SK-N-MC (cell line): ENCODE measurements at regions not wholly inside any gene's neighbourhood (a gene's known extent, or its start where the extent isn't known, plus 50 kb on each side); places are given as distances from the start of the nearest gene placed in this dataset.

Experiments
- EZH2 ChIP-seq: fragments of 200-600 bp; sonication (generic); IDR thresholded peaks from one replicate; pipeline ENCODE4 v1.6.1; 2017; ENCODE audit warnings: antibody characterized with exemption
- FOXP2 ChIP-seq: optimal IDR thresholded peaks from 2 replicates; pipeline ENCODE3; 2011; ENCODE audit warnings: mild to moderate bottlenecking, moderate library complexity; ENCODE audit not compliant: insufficient read depth; ENCODE audit errors: extremely low read length, control extremely low read depth
- POLR2AphosphoS5 ChIP-seq: IDR thresholded peaks from 2 replicates; pipeline ENCODE4 v1.6.1; 2012; ENCODE audit warnings: mild to moderate bottlenecking, low read depth, low read length, borderline replicate concordance

DNA sequence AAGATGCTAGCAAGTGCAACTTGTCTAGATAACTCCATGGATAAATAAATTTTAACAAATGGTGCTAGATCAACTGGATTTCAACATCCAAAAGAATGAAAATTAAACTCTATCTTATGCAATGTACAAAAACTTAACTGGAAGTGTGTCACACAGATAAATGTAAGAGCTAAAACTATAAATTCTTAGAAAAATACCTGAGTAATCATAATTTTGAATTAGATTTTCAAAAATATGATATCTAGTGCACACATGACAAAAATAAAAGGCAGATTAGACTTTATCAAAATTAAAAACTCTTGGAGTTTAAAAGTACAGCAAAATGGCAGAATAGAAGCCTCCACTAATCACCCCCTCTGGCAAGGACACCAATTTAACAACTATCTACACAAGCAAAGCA lies 1791.2 kb upstream of the CDH6 start:
- TF ChIP-seq POLR2AphosphoS5 (no peak), EZH2 (no peak), FOXP2 (no peak)
